Loucy (cell line): ENCODE measurements at regions not wholly inside any gene's neighbourhood (a gene's known extent, or its start where the extent isn't known, plus 50 kb on each side); places are given as distances from the start of the nearest gene placed in this dataset.

Source experiments
- EZH2phosphoT487 ChIP-seq: fragments of 200-600 bp; IDR thresholded peaks from 2 replicates; pipeline ENCODE4 v1.6.1; 2018; ENCODE audit warnings: antibody characterized with exemption, mild to moderate bottlenecking, moderate library complexity, borderline replicate concordance
- TF ChIP-seq, protein P1 (sequence below): fragments of 200-600 bp; sonication (generic); conservative IDR thresholded peaks from 2 replicates; pipeline ENCODE4 v1.5.1; 2014; ENCODE audit warnings: mild to moderate bottlenecking, antibody characterized with exemption, low read length

DNA sequence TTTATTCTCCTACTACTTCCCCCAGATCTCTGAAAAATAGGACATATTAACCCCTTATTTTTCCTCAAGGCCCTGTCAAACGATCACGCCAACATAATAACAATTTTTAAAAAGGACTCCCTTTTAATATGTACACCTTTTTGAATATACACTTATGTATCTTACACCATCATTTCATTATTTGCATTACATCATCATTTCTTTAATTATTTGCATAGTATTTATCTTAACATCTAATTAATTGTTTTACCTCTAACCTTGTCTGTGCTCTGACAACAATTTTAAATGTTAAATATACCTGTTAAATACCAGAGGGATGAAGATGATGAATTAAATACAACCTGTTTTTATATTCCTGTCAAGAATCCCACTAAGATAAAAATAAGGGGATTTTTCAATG is 432.2 kb downstream of the PTPRC start:
- TF ChIP-seq EZH2phosphoT487: no peak
- TF ChIP-seq, protein P1, sequence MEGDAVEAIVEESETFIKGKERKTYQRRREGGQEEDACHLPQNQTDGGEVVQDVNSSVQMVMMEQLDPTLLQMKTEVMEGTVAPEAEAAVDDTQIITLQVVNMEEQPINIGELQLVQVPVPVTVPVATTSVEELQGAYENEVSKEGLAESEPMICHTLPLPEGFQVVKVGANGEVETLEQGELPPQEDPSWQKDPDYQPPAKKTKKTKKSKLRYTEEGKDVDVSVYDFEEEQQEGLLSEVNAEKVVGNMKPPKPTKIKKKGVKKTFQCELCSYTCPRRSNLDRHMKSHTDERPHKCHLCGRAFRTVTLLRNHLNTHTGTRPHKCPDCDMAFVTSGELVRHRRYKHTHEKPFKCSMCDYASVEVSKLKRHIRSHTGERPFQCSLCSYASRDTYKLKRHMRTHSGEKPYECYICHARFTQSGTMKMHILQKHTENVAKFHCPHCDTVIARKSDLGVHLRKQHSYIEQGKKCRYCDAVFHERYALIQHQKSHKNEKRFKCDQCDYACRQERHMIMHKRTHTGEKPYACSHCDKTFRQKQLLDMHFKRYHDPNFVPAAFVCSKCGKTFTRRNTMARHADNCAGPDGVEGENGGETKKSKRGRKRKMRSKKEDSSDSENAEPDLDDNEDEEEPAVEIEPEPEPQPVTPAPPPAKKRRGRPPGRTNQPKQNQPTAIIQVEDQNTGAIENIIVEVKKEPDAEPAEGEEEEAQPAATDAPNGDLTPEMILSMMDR: no peak
